SK-N-MC (cell line): ENCODE measurements at regions not wholly inside any gene's neighbourhood (a gene's known extent, or its start where the extent isn't known, plus 50 kb on each side); places are given as distances from the start of the nearest gene placed in this dataset.

Source experiments
- EZH2 ChIP-seq: fragments of 200-600 bp; sonication (generic); IDR thresholded peaks from one replicate; pipeline ENCODE4 v1.6.1; 2017; ENCODE audit warnings: antibody characterized with exemption
- POLR2AphosphoS5 ChIP-seq: IDR thresholded peaks from 2 replicates; pipeline ENCODE4 v1.6.1; 2012; ENCODE audit warnings: mild to moderate bottlenecking, low read depth, low read length, borderline replicate concordance

GRCh38 chr13:22789916-22790315, 390.9 kb upstream of the SGCG start:
- TF ChIP-seq POLR2AphosphoS5: no peak
- no peak for TF ChIP-seq EZH2
